ENCODE measurements at regions not wholly inside any gene's neighbourhood (a gene's known extent, or its start where the extent isn't known, plus 50 kb on each side); places are given as distances from the start of the nearest gene placed in this dataset.
A peak's percentile ranks its signal among the peaks of the same experiment; 100 is the strongest.

GRCh38 chr3:15851735-15852134 is 54.0 kb upstream of the ANKRD28 start:
- TF ChIP-seq CTCF (IDR thresholded peaks at IDR 0.05; ENCODE audit: insufficient read depth, low read length) = no peak
- no peak for DNase-seq (ENCODE audit: low read depth)
- H3K4me3 ChIP-seq (ENCODE audit: low read depth, low read length) = no peak overlapping the region

- TF ChIP-seq CTCF (IDR thresholded peaks at IDR 0.05; ENCODE audit: insufficient read depth, low read length) = peak; percentile 2
- DNase-seq (ENCODE audit: low read depth) = peak; percentile 20
- H3K4me3 ChIP-seq (ENCODE audit: low read depth, low read length) = peak overlapping the region; percentile 88
These were observed 61.0 kb upstream of the ANKRD28 start for GRCh38 chr3:15858547-15859506.

- no peak for TF ChIP-seq CTCF (IDR thresholded peaks at IDR 0.05; ENCODE audit: insufficient read depth, low read length)
- DNase-seq (ENCODE audit: low read depth) = peak; percentile 60
- H3K4me3 ChIP-seq (ENCODE audit: low read depth, low read length) = peak overlapping the region; percentile 88
These were observed 61.8 kb upstream of the ANKRD28 start for GRCh38 chr3:15859507-15860013.

- peak overlapping the region; percentile 88 for H3K4me3 ChIP-seq (ENCODE audit: low read depth, low read length)
- TF ChIP-seq CTCF (IDR thresholded peaks at IDR 0.05; ENCODE audit: insufficient read depth, low read length) = no peak
- peak; percentile 51 for DNase-seq (ENCODE audit: low read depth)
These were observed 62.5 kb upstream of the ANKRD28 start for GRCh38 chr3:15860014-15860934.

GRCh38 chr3:15861163-15861562 is 63.4 kb upstream of the ANKRD28 start:
- peak; percentile 3 for DNase-seq (ENCODE audit: low read depth)
- TF ChIP-seq CTCF (IDR thresholded peaks at IDR 0.05; ENCODE audit: insufficient read depth, low read length) = no peak
- H3K4me3 ChIP-seq (ENCODE audit: low read depth, low read length) = no peak overlapping the region

- DNase-seq (ENCODE audit: low read depth) = no peak
- TF ChIP-seq CTCF (IDR thresholded peaks at IDR 0.05; ENCODE audit: insufficient read depth, low read length) = no peak
- no peak overlapping the region for H3K4me3 ChIP-seq (ENCODE audit: low read depth, low read length)
These were observed 75.0 kb upstream of the ANKRD28 start for GRCh38 chr3:15872807-15873206.

Measured in fibroblast of the aortic adventitia (primary cell).